OCI-LY7 (cell line): ENCODE measurements at regions not wholly inside any gene's neighbourhood (a gene's known extent, or its start where the extent isn't known, plus 50 kb on each side); places are given as distances from the start of the nearest gene placed in this dataset.

Source experiments
- BruUV-seq: library from RNA; stranded (reverse); fragments of 400-500 nt; replicated peaks from 2 replicates; lab custom pipeline; 2021; lab: Mats Ljungman, UMichigan
- CTCF ChIA-PET: fragments of 300-600 bp; sonication (Branson Sonifier 250); formaldehyde crosslinking; loops from one replicate; lab custom pipeline; 2022; ENCODE audit warnings: antibody characterized with exemption; ENCODE audit not compliant: unreplicated experiment; lab: Charles Lee
- POLR2A ChIA-PET: fragments of 300-600 bp; sonication (Branson Sonifier 250); formaldehyde crosslinking; loops from one replicate; lab custom pipeline; 2022; ENCODE audit warnings: antibody characterized with exemption; lab: Charles Lee
- DNase-seq: peaks from one replicate; pipeline ENCODE4 v3.0.0-alpha.2; 2015; ENCODE audit warnings: low spot score
- H2AFZ ChIP-seq: fragments of 200-600 bp; sonication (generic), shearing (Covaris generic); 2 replicates; pipeline ENCODE4 v1.6.1; 2014; ENCODE audit warnings: mild to moderate bottlenecking, antibody characterized with exemption, low read length, moderate library complexity
- H3K27ac ChIP-seq: fragments of 200-600 bp; sonication (generic); 2 replicates; pipeline ENCODE4 v1.5.1; 2014; ENCODE audit warnings: mixed run types, low read depth, mild to moderate bottlenecking, moderate library complexity, low read length, inconsistent platforms; ENCODE audit not compliant: poor library complexity, severe bottlenecking
- H3K36me3 ChIP-seq: fragments of 200-600 bp; sonication (generic); 2 replicates; pipeline ENCODE4 v1.6.1; 2014; ENCODE audit warnings: mild to moderate bottlenecking, antibody characterized with exemption, low read length, moderate library complexity, mixed read lengths; ENCODE audit not compliant: insufficient read depth
- H3K4me1 ChIP-seq: fragments of 200-600 bp; sonication (generic); 2 replicates; pipeline ENCODE4 v1.5.1; 2014; ENCODE audit warnings: mild to moderate bottlenecking, low read length; ENCODE audit not compliant: insufficient read depth, poor library complexity, severe bottlenecking
- H3K4me2 ChIP-seq: fragments of 200-600 bp; sonication (generic); 2 replicates; pipeline ENCODE4 v1.6.1; 2014; ENCODE audit warnings: mild to moderate bottlenecking, low read length
- H3K4me3 ChIP-seq: fragments of 200-600 bp; sonication (generic); 2 replicates; pipeline ENCODE4 v1.5.1; 2014; ENCODE audit warnings: mild to moderate bottlenecking, low read depth, low read length; ENCODE audit not compliant: poor library complexity, severe bottlenecking
- H3K79me2 ChIP-seq: fragments of 200-600 bp; sonication (generic); 2 replicates; pipeline ENCODE4 v1.6.1; 2016; ENCODE audit warnings: low read depth, mild to moderate bottlenecking, low read length, moderate library complexity, mixed read lengths; ENCODE audit not compliant: insufficient read depth
- H3K9me2 ChIP-seq: fragments of 200-600 bp; sonication (generic); 2 replicates; pipeline ENCODE4 v1.6.1; 2016; ENCODE audit warnings: mild to moderate bottlenecking, low read length, mixed read lengths; ENCODE audit not compliant: insufficient read depth
- H3K9me3 ChIP-seq: fragments of 200-600 bp; sonication (generic); 2 replicates; pipeline ENCODE4 v1.6.1; 2014; ENCODE audit warnings: mild to moderate bottlenecking, mixed run types, low read length, mixed read lengths
- H4K20me1 ChIP-seq: fragments of 200-600 bp; sonication (generic); 2 replicates; pipeline ENCODE4 v1.6.1; 2014; ENCODE audit warnings: mild to moderate bottlenecking, antibody characterized with exemption, low read length, moderate library complexity, mixed read lengths; ENCODE audit not compliant: insufficient read depth
- CTCF ChIP-seq: fragments of 200-600 bp; sonication (generic); conservative IDR thresholded peaks from 2 replicates; pipeline ENCODE4 v1.5.1; 2014; ENCODE audit warnings: mild to moderate bottlenecking, antibody characterized with exemption, low read length, moderate library complexity, mixed read lengths
- EZH2phosphoT487 ChIP-seq: fragments of 200-600 bp; sonication (generic); IDR thresholded peaks from 2 replicates; pipeline ENCODE4 v1.6.1; 2018; ENCODE audit warnings: low read depth, borderline replicate concordance, mild to moderate bottlenecking, mixed run types, antibody characterized with exemption, low read length, moderate library complexity, mixed read lengths
- intact Hi-C: fragments of 100-400 bp; cut with micrococcal nuclease; formaldehyde crosslinking; loops from one replicate; pipeline ENCODE4 v1.10.0; 2022; ENCODE audit not compliant: unreplicated experiment

DNA sequence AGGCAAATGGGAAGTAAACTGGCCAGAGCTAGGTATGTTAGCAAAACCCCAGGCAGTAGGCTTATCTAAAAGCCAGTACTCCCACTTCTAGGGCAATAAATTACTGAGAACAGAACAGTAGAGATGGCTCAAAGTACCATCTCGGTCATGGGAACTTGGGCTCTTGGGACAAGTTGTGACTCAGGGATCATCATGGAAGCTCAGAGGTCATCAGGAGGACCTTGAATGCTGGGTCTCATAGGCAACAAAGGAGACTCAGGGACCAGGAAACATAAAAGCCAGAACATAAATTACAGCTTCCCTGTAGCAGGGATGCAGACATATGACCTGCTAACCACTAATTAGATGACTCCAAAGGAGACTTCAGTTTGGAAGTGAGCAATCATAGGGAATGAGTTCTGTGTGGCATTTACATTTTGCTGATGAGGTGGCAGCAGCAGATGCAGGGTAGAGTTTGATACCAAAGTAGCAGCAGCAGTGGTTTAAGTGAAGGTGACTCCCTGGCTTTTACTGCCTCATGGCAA lies 97.6 kb upstream of the SCAF11 start:
- Histone ChIP-seq H3K4me1 (no peaks in the 10 kb centered on the region), H3K4me2 (no peak overlapping the region), H2AFZ (no peak overlapping the region), H3K4me3 (no peak overlapping the region), H3K27ac (no peak overlapping the region), H3K36me3 (no peaks in the 10 kb centered on the region), H3K9me2 (no peaks in the 10 kb centered on the region), H3K9me3 (peaks cover 41% of the 10 kb centered on the region), H4K20me1 (no peaks in the 10 kb centered on the region), H3K79me2 (no peaks in the 10 kb centered on the region)
- BruUV-seq: no TSS peak
- DNase-seq: no peak
- intact Hi-C loops: no loop called here
- TF ChIP-seq CTCF (no peak), EZH2phosphoT487 (no peak)
- ChIA-PET CTCF (no interaction called here), POLR2A (no interaction called here)

DNA sequence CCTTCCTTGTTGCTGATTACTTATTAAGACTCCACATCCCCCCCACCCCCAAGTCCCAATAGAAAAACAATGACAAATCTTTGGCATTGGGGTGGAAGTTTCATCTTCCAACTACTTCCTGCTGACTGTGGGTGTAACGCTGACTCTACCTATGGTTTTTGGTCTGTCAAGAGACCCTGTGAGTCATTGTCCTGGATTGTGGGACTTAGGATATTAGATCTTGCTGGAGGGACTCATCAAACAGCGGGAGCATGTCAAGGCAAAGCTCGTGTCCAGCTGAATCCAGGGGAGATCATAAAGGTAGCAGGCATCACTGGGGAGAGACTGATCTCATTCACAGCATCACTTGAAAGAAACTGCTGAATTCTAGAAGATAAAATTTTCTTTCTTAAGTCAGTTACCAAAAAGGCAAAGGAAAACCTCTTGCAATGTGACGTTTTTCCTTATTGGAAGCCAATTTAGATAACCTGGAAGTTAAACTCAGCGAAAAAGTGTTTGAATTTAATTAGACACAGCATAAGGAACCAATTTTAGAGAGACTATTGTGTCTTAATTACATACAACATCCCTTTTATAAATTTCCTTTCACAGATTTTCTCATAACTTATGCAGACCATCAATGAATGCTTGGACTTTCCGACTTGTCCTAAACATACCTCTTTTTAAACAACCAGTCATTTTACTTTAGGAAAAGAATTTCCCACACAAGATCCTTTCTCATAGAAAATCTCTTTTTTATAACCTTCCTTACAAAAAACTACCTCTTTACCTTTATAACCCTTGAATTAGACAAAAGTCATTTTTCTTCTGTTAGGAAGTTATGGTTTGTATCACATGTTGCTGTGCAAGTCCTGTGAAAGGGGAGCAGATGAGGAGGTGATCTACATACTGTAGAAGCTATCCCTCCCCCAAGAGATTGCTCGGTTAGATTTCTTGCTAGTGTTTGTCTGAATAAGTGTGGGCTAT lies 94.6 kb upstream of the SCAF11 start:
- BruUV-seq: no TSS peak
- Histone ChIP-seq H2AFZ (no peak overlapping the region), H3K27ac (no peak overlapping the region), H3K79me2 (no peaks in the 10 kb centered on the region), H3K36me3 (no peaks in the 10 kb centered on the region), H3K4me3 (no peak overlapping the region), H4K20me1 (no peaks in the 10 kb centered on the region), H3K9me3 (peaks cover 28% of the 10 kb centered on the region), H3K4me1 (no peaks in the 10 kb centered on the region), H3K9me2 (no peaks in the 10 kb centered on the region), H3K4me2 (no peak overlapping the region)
- TF ChIP-seq CTCF: no peak
- TF ChIP-seq EZH2phosphoT487: no peak
- DNase-seq: peak; percentile 20
- ChIA-PET POLR2A (no interaction called here), CTCF (no interaction called here)
- intact Hi-C loops: no loop called here
